Stimulated activated effector memory CD8-positive, alpha-beta T cell treated with anti-CD3 and anti-CD28 coated beads, Interleukin-12 subunit alpha, Interleukin-12 subunit beta, amount 100 ng/mL, for 72 hours (primary cell): ENCODE measurements at regions not wholly inside any gene's neighbourhood (a gene's known extent, or its start where the extent isn't known, plus 50 kb on each side); places are given as distances from the start of the nearest gene placed in this dataset.

Experiments
- ATAC-seq: fragments of 150-1000 bp; cut with Tn5 transposase; 2 replicates; pipeline ENCODE4 v1.10.0; 2021
- DNase-seq, 2 donors: peaks; one replicate each; pipeline ENCODE4 v3.0.0; 2021 to 2022; ENCODE audit warnings: low spot score in 2 of 2
- H3K27ac Mint-ChIP-seq: one replicate; pipeline ENCODE4 v1.8.0; 2022; ENCODE audit warnings: mild to moderate bottlenecking, mixed read lengths
- H3K36me3 Mint-ChIP-seq: one replicate; pipeline ENCODE4 v1.8.0; 2022; ENCODE audit warnings: mild to moderate bottlenecking, mixed read lengths
- H3K4me1 Mint-ChIP-seq: one replicate; pipeline ENCODE4 v1.8.0; 2022; ENCODE audit warnings: mixed read lengths
- H3K4me3 Mint-ChIP-seq: one replicate; pipeline ENCODE4 v1.8.0; 2022; ENCODE audit warnings: mild to moderate bottlenecking, mixed read lengths
- H3K9me3 Mint-ChIP-seq: one replicate; pipeline ENCODE4 v1.8.0; 2022; ENCODE audit warnings: mixed read lengths

DNA sequence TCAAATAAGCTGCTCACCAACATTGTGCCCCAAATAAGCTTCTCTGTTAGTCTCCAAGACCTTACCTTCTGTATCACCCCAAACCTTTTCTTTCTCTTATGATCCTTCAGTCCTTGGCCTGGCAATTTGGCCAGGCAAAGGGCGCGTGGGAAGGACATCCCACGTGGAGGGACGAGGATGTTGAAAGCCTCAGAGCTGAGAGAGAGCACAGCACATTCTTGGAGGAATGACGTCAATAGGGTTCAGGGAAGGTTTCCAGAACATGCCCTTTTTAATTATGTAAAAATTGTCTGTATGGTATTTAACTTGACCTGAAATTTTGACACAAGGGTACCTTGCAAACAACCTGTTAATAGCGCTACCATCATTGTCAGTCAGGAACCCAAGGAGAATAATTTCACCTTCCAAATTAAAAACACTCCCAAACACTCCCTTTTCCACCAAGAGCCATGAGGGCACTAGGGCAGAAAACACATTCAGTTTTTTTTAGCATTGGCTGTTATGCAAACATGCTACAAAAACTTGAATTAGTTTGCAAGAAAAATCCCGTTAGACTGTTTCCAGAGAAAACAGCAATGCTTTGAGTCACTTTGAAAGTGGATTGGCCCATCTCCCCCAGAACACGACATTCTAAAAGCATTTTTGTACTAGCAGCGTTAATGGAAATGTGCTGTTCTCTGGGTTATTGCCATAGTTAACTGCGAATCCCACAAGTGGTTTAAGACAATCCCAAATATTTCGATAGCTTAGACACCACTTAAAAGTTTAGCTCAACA lies 183.2 kb upstream of the PUDP start:
- no peak for ATAC-seq
- Mint-ChIP-seq H3K4me3 (no peak overlapping the region), H3K36me3 (no peaks in the 10 kb centered on the region), H3K27ac (no peak overlapping the region), H3K9me3 (no peaks in the 10 kb centered on the region), H3K4me1 (no peaks in the 10 kb centered on the region)
- DNase-seq = no peak

DNA sequence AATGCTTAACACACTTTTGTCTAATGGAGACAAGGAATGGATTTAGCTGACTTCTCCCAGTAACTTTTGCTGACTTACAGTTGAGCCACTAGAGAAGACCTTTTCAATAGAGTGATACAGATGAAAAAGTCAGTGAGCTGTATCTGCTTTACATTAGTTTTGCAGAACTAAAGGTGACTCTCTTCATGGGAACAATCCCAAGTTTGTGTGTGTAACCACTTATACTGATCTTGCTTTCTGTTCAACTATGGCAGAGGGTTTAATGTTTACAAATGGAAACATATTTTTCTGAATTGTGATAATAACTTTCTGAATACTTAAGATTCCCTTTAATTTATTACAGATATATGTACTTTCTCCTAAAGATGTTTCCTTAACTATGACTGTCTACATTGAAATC lies 182.6 kb upstream of the PUDP start:
- no peak overlapping the region for H3K27ac Mint-ChIP-seq
- H3K36me3 Mint-ChIP-seq = no peaks in the 10 kb centered on the region
- DNase-seq (no peak), ATAC-seq (no peak)
- no peaks in the 10 kb centered on the region for H3K4me1 Mint-ChIP-seq
- no peak overlapping the region for H3K4me3 Mint-ChIP-seq
- H3K9me3 Mint-ChIP-seq = no peaks in the 10 kb centered on the region

DNA sequence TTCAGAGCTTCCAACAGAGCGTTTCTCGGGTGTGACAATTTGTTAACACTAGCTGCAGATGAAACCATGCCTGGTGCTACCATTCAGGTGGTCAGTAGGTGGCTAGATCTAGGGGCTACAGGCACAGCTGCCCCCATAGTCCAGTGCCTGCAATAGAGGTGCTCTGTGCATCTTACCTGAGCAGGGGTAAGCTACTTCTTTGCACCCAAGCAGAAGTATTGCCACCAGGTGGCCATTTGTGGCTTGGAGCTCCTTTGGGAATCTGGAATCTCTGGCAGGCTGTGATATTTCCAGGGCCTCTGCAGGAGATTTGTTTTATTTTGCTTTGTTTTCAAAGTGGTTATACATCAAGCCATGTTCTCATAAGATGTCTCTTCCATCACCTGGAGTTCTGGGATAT lies 170.7 kb upstream of the PUDP start:
- Mint-ChIP-seq H3K9me3 (no peaks in the 10 kb centered on the region), H3K36me3 (no peaks in the 10 kb centered on the region), H3K4me3 (no peak overlapping the region), H3K4me1 (no peaks in the 10 kb centered on the region), H3K27ac (no peak overlapping the region)
- ATAC-seq (no peak), DNase-seq (no peak)

DNA sequence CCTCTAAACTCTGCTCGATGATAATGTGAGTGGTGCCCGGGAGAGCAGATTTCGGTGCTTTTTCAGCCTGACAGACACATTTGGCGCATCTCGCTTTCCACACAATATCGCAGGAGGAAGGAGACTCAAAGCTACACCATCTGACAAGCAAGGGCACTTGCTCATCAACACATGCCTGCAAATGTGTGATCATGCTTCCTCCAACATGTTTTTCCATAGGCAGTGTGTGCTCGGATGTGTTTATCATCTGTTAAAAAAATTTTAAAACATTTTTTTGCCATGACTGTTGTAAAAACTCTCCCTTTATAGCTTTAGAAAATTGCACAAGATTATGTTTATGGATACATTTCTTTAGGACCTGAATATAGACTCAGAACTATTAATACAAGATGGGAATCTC lies 170.3 kb upstream of the PUDP start:
- no peak for DNase-seq
- Mint-ChIP-seq H3K36me3 (no peaks in the 10 kb centered on the region), H3K4me3 (no peak overlapping the region), H3K4me1 (no peaks in the 10 kb centered on the region), H3K9me3 (no peaks in the 10 kb centered on the region), H3K27ac (no peak overlapping the region)
- no peak for ATAC-seq

DNA sequence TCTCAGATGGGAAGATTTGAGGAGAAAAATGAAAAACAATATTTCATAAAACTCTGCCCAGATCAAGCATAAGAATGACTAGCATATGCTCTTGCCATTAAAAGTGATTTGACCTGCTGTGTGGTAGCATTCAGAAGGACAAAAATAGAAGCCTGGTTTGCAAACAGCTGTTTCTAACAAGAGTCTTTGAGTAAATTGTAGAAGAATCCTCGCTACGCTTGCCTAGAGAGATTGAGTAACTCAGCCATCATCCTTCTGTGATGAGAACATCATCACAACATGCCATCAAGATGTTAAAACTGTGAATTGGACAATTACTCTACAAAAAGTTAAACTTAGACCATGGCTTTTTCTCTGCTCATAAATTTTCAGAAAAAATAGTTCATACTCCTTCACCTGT lies 168.9 kb upstream of the PUDP start:
- H3K4me3 Mint-ChIP-seq = no peak overlapping the region
- no peak for DNase-seq
- H3K4me1 Mint-ChIP-seq = no peaks in the 10 kb centered on the region
- ATAC-seq = no peak
- H3K27ac Mint-ChIP-seq = no peak overlapping the region
- H3K9me3 Mint-ChIP-seq = no peaks in the 10 kb centered on the region
- no peaks in the 10 kb centered on the region for H3K36me3 Mint-ChIP-seq

DNA sequence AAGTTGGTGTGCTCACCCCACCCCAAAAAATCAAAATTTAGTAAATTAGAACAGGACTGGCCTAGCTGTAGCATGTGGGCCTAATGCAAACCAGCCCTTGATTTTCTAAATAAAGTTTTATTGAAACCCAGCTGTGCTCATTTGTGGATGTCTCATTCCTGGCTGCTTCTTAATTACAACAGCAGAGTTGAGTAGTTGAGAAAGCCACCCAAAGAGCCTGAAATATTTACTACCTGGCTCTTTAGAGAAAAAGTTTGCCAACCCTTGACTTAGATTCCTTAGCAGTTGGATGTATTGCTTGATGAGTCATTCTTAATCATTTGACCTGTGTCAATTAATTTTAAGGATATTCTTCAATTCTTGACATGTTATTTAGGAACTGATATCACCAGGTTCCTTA lies 168.3 kb upstream of the PUDP start:
- H3K4me3 Mint-ChIP-seq = no peak overlapping the region
- no peaks in the 10 kb centered on the region for H3K36me3 Mint-ChIP-seq
- no peaks in the 10 kb centered on the region for H3K9me3 Mint-ChIP-seq
- H3K4me1 Mint-ChIP-seq = no peaks in the 10 kb centered on the region
- no peak for DNase-seq
- no peak overlapping the region for H3K27ac Mint-ChIP-seq
- no peak for ATAC-seq

DNA sequence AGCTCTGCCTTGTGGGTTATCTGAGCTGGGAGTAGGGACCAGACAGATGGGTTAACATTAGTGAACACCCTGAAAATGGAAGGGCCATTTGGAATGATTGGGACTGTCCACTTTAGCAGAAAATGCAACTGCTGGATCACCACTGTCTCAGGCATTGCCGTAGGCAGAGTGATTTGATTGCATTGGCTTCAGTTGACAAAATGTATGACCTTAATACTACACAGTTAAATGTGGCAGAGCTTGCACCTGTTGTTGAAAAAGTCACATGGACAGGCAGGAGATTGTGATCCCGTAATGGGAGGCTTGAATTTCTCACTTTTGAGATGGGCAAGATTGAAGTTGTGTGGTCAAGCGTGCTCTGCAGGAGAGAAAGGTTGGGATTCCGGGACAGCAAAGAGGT lies 166.5 kb upstream of the PUDP start:
- Mint-ChIP-seq H3K9me3 (no peaks in the 10 kb centered on the region), H3K36me3 (no peaks in the 10 kb centered on the region), H3K4me3 (no peak overlapping the region), H3K4me1 (no peaks in the 10 kb centered on the region), H3K27ac (no peak overlapping the region)
- DNase-seq (no peak), ATAC-seq (no peak)

DNA sequence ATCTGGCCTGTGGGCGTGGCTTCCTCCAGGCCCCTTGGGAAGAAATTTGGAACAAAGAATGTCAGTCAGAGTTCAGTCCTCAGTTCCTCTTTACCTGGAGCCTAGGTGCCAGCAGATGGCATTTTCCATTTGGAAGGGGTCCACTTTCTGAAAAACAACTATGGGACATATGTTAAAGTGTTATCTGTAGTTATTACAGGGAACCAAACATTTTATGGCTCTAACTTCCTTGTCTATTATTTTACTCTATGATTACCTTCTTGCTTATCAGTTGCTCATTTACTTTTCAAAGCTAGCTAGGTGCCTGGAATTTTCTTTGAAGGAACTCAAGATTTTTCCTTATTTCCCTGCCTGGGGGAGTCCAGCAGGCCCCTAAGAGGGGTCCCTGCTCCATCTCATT lies 159.8 kb upstream of the PUDP start:
- no peak for DNase-seq
- Mint-ChIP-seq H3K36me3 (no peaks in the 10 kb centered on the region), H3K9me3 (no peaks in the 10 kb centered on the region), H3K27ac (no peak overlapping the region), H3K4me3 (no peak overlapping the region), H3K4me1 (no peaks in the 10 kb centered on the region)
- no peak for ATAC-seq

DNA sequence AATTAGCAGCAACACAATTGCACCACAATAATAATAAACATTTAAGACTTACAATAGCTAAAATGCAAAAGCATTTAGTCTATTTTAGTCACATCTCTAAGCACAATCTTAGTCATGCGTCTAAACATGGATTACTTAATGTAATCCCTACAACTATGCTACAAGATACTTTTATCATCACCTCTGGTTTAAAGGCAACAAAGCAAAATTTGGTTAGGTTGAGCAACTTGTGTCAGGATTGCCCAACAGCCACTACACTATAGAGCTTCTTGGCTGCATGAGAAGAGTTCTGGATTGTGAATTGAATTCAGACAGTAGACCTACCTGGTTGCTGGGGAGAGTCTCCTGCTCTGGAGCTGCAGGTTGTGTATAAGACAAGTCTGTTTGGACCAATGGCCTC lies 146.5 kb upstream of the PUDP start:
- DNase-seq (no peak), ATAC-seq (no peak)
- H3K27ac Mint-ChIP-seq = no peak overlapping the region
- no peaks in the 10 kb centered on the region for H3K9me3 Mint-ChIP-seq
- H3K36me3 Mint-ChIP-seq = no peaks in the 10 kb centered on the region
- H3K4me3 Mint-ChIP-seq = no peak overlapping the region
- H3K4me1 Mint-ChIP-seq = no peaks in the 10 kb centered on the region

DNA sequence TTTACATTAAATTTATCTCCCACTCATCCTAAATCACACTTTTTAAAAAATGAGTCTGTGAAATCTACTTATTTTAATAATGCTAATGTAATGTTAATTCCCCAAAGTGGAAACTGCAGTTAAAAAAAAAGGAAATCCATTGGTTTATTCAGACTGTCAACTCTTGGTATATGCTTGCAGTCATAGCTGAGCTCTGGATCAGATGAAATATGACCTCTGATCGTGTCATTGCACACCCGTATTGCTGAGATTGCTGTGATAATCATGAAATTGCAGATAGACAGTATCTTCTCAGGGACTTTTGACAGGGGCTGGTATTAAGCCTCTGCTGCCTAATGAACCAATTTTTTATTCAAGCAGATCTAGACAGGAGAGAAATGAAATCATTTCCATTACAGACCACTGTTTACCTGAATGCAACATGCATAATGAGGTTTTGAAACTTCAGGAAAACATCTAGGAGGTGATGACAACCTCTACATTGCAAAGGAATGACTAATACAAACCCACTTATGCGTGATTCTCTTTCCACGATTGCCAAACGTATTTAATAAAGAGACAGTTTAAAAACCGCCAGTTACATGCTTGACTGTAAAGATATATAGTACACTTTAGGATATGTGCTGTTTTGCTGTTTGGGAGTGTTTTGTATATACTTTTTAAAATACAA lies 138.3 kb upstream of the PUDP start:
- Mint-ChIP-seq H3K4me3 (no peak overlapping the region), H3K4me1 (no peaks in the 10 kb centered on the region), H3K9me3 (no peaks in the 10 kb centered on the region), H3K36me3 (no peaks in the 10 kb centered on the region), H3K27ac (no peak overlapping the region)
- ATAC-seq (no peak), DNase-seq (no peak)

DNA sequence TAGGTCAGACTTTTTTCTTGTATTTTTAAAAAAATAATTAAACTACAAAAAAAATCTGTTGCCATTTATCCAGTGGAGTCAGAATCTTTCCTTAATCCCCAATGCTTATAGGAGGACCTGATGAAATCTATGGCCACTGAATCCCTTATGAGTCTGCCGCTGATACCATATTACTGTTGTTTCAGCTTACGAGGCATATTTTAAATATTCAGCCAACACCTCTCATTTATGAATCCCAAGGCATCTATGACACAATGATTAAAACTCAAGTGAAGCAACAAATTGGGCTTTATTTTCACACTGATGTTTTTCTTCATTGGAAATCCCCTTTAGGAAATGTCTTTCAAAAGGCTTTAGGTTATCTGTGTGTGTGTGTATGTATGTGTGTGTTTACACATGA lies 137.8 kb upstream of the PUDP start:
- no peak for ATAC-seq
- H3K9me3 Mint-ChIP-seq = no peaks in the 10 kb centered on the region
- H3K36me3 Mint-ChIP-seq = no peaks in the 10 kb centered on the region
- no peaks in the 10 kb centered on the region for H3K4me1 Mint-ChIP-seq
- H3K4me3 Mint-ChIP-seq = no peak overlapping the region
- no peak overlapping the region for H3K27ac Mint-ChIP-seq
- DNase-seq = no peak

DNA sequence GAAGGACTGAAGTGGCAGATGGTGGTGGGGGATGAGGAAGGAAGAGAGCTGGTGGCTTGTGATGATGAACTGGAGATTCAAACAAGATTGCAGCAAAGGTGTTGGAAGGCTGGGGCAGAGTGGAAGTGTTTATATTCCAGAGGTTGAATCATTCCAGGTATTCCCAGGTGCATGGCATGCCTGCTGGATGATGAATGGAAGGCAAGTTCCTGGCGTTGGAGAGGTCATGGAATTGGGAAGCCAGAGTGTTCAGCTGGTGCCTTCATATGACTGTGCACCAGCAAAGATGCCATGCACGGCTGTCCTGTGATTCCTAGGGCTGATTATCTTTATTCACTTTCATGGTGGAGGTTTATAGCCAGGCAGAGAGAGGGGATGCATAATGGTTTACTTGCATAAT lies 135.8 kb upstream of the PUDP start:
- no peak for DNase-seq
- Mint-ChIP-seq H3K27ac (no peak overlapping the region), H3K36me3 (no peaks in the 10 kb centered on the region), H3K4me1 (no peaks in the 10 kb centered on the region), H3K9me3 (no peaks in the 10 kb centered on the region), H3K4me3 (no peak overlapping the region)
- ATAC-seq = no peak

DNA sequence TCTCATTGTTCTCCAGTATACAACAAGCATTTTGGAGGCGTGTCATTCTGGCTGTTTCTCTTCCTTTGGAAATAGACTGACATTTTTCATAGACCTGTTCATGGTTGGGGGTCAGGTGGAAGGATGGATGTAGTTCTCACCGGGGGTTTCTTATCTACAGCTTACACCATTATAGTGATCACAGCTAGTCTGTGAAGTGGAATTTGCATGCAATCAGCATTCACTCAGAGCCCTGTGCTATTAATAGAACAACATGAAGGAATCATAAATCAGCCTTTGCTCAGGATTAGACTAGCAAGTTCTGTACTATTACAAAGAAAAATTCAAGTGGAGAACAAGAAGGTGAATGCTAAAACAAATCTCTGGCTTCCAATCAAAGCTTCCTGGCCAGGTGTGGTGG lies 132.6 kb upstream of the PUDP start:
- DNase-seq (no peak), ATAC-seq (no peak)
- Mint-ChIP-seq H3K27ac (no peak overlapping the region), H3K4me3 (no peak overlapping the region), H3K36me3 (no peaks in the 10 kb centered on the region), H3K4me1 (no peaks in the 10 kb centered on the region), H3K9me3 (no peaks in the 10 kb centered on the region)

DNA sequence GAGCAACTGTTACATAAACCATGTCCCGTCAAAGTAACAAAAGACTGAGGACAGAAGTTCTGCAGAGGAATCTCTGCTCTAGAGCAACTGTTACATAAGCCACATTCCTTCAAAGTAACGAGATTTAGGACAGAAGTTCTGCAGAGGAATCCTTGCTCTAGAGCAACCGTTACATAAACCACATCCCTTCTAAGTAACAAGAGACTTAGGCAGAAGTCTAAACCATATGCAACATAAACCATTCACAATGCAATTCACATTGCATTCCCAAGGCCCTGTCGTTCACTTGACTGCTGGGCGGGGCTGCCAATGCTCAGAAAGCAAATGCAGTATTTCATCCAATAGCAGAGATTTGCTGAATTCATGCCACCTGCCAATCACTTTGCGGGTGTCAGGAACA lies 124.4 kb upstream of the PUDP start:
- H3K4me3 Mint-ChIP-seq = no peak overlapping the region
- H3K9me3 Mint-ChIP-seq = no peaks in the 10 kb centered on the region
- no peak for DNase-seq
- no peaks in the 10 kb centered on the region for H3K4me1 Mint-ChIP-seq
- no peak overlapping the region for H3K27ac Mint-ChIP-seq
- no peaks in the 10 kb centered on the region for H3K36me3 Mint-ChIP-seq
- ATAC-seq = no peak

DNA sequence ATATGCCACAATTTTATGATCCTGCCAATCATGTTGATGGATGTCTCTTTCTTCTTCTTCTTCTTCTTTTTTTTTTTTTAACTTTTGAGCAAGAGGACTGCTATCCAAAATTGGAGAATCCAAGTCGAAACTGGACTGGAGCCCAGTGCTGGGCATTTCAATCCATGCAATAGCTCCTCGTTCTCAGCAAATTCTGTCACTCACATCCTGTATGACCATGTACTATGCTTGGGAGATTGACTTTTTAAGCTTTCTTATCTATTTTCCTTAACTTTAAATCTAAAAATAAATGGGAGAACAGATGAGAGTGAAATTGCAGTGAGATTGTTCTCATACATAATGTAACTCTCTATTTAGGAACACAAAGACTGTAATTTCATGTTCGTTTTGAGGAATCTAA lies 123.0 kb upstream of the PUDP start:
- no peak for ATAC-seq
- H3K27ac Mint-ChIP-seq = no peak overlapping the region

DNA sequence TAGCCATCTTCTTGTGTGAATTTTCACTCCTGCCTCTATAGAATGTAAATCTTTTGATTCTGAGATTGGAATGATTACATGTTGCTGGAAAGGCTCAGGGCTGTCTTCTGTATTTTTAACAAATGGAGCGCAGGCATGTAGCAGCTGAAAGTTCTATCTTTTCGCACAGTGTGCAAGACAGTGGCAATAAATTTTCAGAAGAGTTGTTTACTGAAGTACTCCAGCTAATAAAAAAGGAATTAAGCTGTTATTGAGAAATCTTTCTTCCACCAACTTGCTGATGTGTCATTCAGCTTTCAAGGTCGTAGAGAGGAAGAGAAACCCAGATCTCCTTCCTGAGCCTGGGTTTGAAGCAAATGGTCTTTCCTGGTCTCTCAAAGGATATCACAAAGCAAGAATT lies 122.0 kb upstream of the PUDP start:
- Mint-ChIP-seq H3K9me3 (no peaks in the 10 kb centered on the region), H3K4me3 (no peak overlapping the region), H3K27ac (no peak overlapping the region), H3K4me1 (no peaks in the 10 kb centered on the region), H3K36me3 (no peaks in the 10 kb centered on the region)
- no peak for ATAC-seq
- DNase-seq = no peak

More for the DNA sequence above, 123.0 kb upstream of the PUDP start:
- H3K9me3 Mint-ChIP-seq = no peaks in the 10 kb centered on the region
- DNase-seq = no peak
- H3K4me3 Mint-ChIP-seq = no peak overlapping the region
- no peaks in the 10 kb centered on the region for H3K36me3 Mint-ChIP-seq
- H3K4me1 Mint-ChIP-seq = no peaks in the 10 kb centered on the region
